ENCODE measurements at regions not wholly inside any gene's neighbourhood (a gene's known extent, or its start where the extent isn't known, plus 50 kb on each side); places are given as distances from the start of the nearest gene placed in this dataset.

DNA sequence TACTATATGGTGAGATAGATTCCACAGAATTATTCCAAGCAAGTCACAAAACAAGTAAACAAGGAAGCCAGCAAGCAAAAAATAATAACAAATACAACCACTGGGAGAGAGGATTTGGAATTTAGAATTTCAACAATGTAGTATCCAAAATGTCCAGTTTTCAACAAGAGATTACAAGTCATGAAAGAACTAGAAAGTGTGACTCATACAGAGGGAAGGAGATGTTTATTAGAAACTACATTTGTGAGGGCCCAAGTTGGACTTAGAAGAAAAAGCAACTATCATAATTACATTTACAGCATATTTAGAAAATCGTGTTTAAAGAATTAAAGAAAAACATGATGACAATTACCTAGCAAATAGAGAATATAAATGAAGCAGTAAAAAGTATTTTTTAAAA is 494.6 kb upstream of the ID4 start:
- TF ChIP-seq POLR2A (IDR thresholded peaks at IDR 0.05; ENCODE audit: low read length) (no peak), GATA1 (IDR thresholded peaks at IDR 0.05; ENCODE audit: low read depth, low read length) (no peak)
- DNase-seq: no peak

DNA sequence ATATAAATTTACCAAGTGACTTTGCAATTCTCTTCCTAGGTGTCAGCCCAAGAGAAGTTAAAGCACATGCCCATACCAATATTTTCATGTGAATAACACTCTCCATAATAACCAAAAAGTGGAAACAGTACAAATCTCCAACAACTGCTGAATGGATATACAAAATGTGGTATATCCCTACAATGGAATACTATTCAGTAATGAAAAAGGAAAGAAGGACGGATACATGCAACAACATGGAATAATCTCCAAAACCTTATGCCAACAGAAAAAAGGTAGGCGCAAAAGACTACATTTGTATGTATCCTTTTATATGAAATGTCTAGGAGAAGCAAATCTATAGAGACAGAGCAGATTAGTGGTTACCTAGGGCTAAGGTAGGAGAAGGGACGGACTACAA is 487.7 kb upstream of the ID4 start:
- TF ChIP-seq GATA1 (IDR thresholded peaks at IDR 0.05; ENCODE audit: low read depth, low read length) (no peak), POLR2A (IDR thresholded peaks at IDR 0.05; ENCODE audit: low read length) (no peak)
- no peak for DNase-seq

DNA sequence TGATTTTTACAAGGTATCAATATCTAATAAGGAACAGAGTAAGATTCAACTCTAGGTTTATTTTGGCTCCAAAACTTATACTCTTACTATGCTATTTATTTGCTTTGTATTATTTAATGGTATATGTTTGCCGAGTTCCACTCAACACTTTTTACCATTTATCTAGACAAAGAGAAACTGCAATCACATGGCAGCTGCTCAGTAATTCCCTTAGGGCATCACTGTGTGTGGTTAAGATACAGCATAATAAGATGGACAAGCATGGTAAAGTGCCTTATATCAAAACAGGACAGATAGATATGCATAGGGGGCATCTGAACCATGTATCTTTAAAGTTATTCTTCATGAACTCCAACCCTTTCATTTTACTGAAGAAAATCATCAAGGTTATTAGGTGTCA is 483.0 kb upstream of the ID4 start:
- DNase-seq: no peak
- TF ChIP-seq POLR2A (IDR thresholded peaks at IDR 0.05; ENCODE audit: low read length) (no peak), GATA1 (IDR thresholded peaks at IDR 0.05; ENCODE audit: low read depth, low read length) (no peak)

DNA sequence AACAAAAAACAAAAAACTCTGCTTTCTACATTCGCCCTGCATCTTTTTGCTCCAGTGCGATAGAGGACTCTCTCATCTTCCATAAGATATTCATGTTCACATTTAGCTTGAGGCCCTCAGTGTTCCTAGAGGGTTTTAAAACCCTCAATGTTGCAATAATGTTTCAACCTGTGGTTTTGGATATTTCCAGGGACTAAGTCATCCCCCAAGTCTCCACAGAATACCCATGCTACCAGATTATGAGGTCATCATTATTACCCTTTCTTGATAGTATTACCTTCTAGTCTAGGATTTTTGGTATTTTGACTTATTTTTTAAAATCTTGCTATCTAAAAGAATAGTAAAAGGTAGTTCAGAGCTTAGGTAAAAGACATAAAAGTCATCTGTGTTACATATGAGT is 480.5 kb upstream of the ID4 start:
- no peak for DNase-seq
- TF ChIP-seq POLR2A (IDR thresholded peaks at IDR 0.05; ENCODE audit: low read length) (no peak), GATA1 (IDR thresholded peaks at IDR 0.05; ENCODE audit: low read depth, low read length) (no peak)

DNA sequence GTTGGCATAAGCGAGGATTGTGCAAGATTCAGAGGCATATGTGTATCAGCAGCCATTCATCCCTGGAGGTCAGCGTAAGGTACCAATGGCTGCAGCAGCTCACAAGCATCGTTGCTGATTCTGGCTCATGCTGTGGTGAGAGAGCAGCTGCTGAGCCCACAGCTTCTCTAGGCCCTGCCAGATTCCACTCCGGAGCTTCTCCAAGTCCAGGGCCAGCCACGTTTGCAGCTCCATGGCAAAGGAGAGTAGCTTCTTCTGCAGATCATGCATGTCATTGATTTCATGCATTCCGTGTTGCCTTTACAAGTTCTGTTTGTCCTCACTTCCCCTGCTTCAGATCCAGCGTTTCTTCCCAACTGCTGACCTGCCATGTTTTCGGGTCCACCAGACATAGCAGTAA is 474.8 kb upstream of the ID4 start:
- DNase-seq: no peak
- TF ChIP-seq POLR2A (IDR thresholded peaks at IDR 0.05; ENCODE audit: low read length) (no peak), GATA1 (IDR thresholded peaks at IDR 0.05; ENCODE audit: low read depth, low read length) (no peak)

DNA sequence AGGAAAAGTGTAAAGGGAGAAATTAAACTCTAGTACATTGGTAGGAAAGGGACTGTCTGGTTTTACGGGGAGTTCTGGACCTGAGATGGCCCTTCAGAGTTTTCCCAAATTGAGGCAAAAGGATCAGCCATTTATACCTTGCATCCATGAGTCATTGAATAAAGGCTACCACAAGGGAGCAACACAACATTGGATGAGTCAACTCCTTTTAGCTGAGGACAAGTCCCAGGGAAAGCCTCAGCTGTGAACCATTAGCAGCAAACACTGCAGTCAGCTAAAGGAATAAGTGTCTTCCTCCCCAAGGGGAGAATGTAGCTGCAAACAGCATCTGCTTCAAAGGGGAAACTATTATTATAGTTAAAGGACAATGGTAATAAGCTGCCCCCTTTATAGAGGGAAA is 468.7 kb upstream of the ID4 start:
- TF ChIP-seq POLR2A (IDR thresholded peaks at IDR 0.05; ENCODE audit: low read length) (no peak), GATA1 (IDR thresholded peaks at IDR 0.05; ENCODE audit: low read depth, low read length) (no peak)
- DNase-seq: no peak

DNA sequence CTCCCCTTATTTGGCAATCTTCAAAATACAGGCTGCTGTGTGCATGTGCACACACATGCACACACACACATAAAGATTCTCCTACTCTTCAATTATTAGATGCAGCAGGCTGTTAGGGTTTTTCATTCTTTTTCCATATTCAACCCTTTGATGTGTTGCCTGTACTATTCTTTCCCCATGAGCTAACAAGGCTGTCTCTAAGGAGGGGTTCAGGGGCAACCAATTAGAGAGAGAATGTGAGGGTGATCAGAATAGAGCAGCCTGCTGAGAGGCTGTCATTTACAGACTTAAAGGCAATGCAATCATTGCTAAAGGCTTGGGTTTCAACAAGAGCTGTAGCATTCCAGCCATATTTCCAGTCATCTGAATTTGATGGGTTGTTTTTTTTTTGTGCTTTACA is 467.4 kb upstream of the ID4 start:
- no peak for DNase-seq
- TF ChIP-seq GATA1 (IDR thresholded peaks at IDR 0.05; ENCODE audit: low read depth, low read length) (no peak), POLR2A (IDR thresholded peaks at IDR 0.05; ENCODE audit: low read length) (no peak)

DNA sequence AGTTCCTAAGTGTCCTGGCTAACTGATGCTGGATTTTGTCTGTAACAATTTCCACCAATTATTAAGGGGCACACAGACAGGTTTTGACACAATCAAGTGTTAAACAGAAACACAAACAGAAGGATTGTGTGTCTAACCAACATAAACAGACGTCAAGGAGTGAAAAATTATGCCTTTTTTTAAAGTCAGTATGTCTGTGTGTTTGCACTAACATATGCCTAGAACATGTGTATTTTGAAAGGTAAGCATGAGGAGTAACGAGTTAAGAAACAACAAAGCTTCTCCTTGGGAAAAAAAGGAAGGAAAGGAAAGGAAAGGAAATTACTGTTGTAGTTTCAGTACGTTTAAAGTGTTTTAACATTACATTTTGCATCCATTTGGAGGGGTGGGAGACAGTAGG is 466.3 kb upstream of the ID4 start:
- DNase-seq: no peak
- no peak for TF ChIP-seq GATA1 (IDR thresholded peaks at IDR 0.05; ENCODE audit: low read depth, low read length)
- no peak for TF ChIP-seq POLR2A (IDR thresholded peaks at IDR 0.05; ENCODE audit: low read length)

DNA sequence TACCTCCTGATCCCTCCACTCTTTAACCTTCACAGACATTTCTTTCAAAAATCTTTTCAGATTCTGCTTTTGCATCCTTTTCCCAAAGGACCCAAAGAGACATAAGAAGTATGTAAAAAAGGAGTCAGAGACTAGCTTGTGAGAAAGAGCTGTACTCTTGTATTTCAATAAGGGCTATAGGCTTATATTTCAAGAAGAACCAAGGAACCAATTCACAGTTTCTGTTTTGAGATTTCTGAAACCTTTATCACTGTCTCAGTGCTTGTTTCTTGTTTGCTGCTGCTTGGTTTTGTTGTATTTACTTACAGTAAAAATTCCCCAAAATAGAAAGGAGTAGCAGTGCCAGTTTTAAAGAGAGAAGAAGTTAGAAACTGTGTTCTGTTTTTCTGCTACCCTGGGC is 461.6 kb upstream of the ID4 start:
- TF ChIP-seq GATA1 (IDR thresholded peaks at IDR 0.05; ENCODE audit: low read depth, low read length) (no peak), POLR2A (IDR thresholded peaks at IDR 0.05; ENCODE audit: low read length) (no peak)
- DNase-seq: no peak

DNA sequence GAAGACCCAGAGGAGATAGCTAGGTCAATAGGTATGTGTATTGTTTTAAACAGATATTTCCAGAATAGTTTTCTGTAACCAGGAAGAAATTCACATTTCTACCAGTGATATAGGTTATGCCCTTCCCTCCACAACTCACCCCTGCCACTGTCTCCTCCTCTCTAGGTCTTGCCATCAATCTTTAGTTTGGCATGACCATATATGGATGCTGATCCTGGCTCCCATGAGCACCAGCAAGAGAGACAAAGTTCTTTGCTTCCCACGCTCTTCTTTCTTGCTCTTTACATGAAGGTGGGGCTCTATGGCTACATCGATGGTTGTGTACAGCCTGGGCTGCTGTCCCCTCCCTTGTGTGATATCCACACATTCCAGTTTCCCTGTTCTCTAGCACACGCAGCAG is 459.4 kb upstream of the ID4 start:
- TF ChIP-seq POLR2A (IDR thresholded peaks at IDR 0.05; ENCODE audit: low read length) (no peak), GATA1 (IDR thresholded peaks at IDR 0.05; ENCODE audit: low read depth, low read length) (no peak)
- no peak for DNase-seq

DNA sequence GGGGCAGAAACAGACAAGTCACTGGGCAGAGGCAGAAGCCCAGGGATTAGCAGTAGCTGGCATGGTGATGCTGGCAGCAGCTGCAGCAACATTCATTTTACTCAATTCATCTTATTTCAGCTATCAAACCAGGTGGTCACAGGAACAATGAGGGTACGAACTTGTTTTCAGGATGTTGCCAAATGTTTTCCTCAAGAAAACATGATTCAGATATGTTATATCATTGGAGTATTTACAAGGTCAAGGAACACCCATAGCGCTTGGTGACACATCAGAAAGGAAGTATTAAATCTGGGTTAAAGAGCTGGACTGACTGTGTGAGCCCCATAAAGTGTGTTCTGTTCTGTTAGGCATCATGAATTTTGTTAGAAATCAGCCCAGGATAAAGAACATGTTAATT is 456.9 kb upstream of the ID4 start:
- no peak for DNase-seq
- no peak for TF ChIP-seq POLR2A (IDR thresholded peaks at IDR 0.05; ENCODE audit: low read length)
- TF ChIP-seq GATA1 (IDR thresholded peaks at IDR 0.05; ENCODE audit: low read depth, low read length): no peak

DNA sequence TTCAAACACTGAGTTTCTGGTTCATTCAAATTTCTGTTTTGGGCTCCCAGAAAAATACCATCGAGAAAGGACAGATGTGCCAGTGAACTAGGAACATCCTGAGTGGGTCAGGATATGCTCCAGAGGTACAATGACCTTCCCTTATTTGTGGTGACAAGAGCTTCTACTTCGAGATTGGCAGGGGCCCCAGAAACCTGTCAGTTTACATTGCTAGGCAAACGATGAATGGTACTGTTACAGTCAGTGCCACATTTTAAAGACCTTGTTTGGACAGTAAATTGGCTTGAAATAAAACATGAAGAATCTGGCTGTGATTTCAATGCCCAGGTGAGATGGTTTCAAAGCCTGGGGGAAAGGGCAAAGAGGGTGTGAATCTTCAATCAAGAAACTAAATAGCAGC is 454.5 kb upstream of the ID4 start:
- TF ChIP-seq GATA1 (IDR thresholded peaks at IDR 0.05; ENCODE audit: low read depth, low read length) (no peak), POLR2A (IDR thresholded peaks at IDR 0.05; ENCODE audit: low read length) (no peak)
- DNase-seq: no peak

DNA sequence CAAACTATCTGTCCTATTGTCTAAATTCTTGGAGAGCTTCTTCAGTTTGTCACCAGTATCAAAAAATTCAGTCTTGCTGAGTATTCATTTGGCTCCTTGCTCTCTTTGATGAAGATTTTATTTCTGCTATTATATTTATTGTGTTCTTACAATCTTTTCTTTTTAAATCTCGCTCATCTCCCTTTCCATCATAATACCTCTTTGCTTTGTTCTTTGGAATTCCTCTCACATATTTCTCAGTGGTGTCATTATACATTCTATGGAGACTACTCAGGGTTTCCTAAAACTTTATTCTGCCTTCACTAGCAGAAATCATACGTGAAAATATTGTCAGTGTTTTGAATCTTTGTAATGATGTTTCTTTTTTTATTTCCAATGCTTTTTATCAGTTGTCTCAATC is 445.2 kb upstream of the ID4 start:
- no peak for DNase-seq
- TF ChIP-seq GATA1 (IDR thresholded peaks at IDR 0.05; ENCODE audit: low read depth, low read length) (no peak), POLR2A (IDR thresholded peaks at IDR 0.05; ENCODE audit: low read length) (no peak)

DNA sequence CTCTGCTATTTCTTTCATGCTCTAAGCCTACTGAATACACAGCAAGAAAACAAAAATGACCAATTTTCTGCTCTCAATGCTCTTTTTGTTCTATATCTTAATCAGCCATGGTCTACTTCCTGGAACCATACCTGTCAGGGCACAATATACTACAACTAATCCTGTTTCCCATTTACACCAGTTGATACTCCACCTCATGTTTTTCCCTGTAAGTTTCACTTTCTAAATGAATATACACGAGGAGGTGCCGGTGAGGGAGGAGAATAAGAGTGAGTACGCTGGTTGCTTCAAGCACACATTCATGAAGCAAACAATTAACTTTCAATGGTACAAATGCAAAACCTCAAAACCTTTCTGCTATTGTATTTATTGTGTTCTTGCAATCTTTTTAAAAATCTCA is 443.1 kb upstream of the ID4 start:
- no peak for DNase-seq

DNA sequence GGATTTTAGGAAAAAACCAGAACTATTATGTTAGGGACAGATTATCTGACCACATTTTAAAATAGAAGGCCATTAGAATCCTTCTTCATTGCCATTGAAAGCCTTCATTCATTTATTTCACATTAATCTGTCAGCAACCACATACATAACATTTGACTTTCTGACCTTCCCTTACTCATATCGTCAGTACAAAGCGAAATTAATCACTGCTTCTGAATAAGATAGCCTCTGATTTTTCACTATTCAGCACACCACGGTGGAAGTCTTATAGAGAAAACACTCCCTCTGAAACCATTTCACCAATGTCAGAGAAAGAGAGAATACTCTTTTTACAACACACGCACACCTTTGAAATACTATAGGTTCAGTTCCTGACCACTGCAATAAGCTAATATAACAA is 442.5 kb upstream of the ID4 start:
- TF ChIP-seq POLR2A (IDR thresholded peaks at IDR 0.05; ENCODE audit: low read length): no peak
- no peak for TF ChIP-seq GATA1 (IDR thresholded peaks at IDR 0.05; ENCODE audit: low read depth, low read length)
- DNase-seq: no peak

More for the DNA sequence above, 443.1 kb upstream of the ID4 start:
- TF ChIP-seq GATA1 (IDR thresholded peaks at IDR 0.05; ENCODE audit: low read depth, low read length) (no peak), POLR2A (IDR thresholded peaks at IDR 0.05; ENCODE audit: low read length) (no peak)

DNA sequence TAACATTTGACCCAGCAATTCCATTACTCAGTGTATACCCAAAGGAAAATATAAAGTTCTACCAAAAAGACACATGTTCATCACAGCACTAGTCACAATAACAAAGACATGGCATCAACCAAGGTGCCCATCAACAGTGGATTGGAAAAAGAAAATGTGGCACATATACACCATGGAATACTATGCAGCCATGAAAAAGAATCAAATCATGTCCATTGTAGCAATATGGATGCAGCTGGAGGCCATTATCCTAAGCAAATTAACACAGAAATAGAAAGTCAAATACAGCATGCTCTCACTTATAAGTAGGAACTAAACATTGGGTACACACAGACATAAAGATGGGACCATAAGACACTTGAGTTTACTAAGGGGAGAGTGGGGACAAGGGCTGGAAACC is 441.9 kb upstream of the ID4 start:
- TF ChIP-seq POLR2A (IDR thresholded peaks at IDR 0.05; ENCODE audit: low read length) (no peak), GATA1 (IDR thresholded peaks at IDR 0.05; ENCODE audit: low read depth, low read length) (no peak)
- DNase-seq: no peak
